HG02938 (cell line): ENCODE measurements at regions not wholly inside any gene's neighbourhood (a gene's known extent, or its start where the extent isn't known, plus 50 kb on each side); places are given as distances from the start of the nearest gene placed in this dataset.

Source experiments
- ATAC-seq: cut with Tn5 transposase; IDR thresholded peaks from one replicate; pipeline ENCODE4 v1.9.1; 2021; ENCODE audit warnings: mild to moderate bottlenecking, moderate library complexity; ENCODE audit not compliant: unreplicated experiment

GRCh38 chr2:57894381-57894780 lies 152.2 kb upstream of the VRK2 start:
- ATAC-seq: no peak

GRCh38 chr2:57897920-57898319 lies 148.7 kb upstream of the VRK2 start:
- no peak for ATAC-seq

- ATAC-seq: no peak
Observed at GRCh38 chr2:57899898-57900297, 146.7 kb upstream of the VRK2 start.

- ATAC-seq: no peak
Observed at GRCh38 chr2:57902578-57902977, 144.0 kb upstream of the VRK2 start.

- peak; percentile 59 for ATAC-seq
Observed at GRCh38 chr2:57906152-57906732, 140.4 kb upstream of the VRK2 start.

GRCh38 chr2:57907411-57907810 lies 139.2 kb upstream of the VRK2 start:
- ATAC-seq: no peak

- ATAC-seq: peak; percentile 80
Observed at GRCh38 chr2:57908736-57909161, 137.9 kb upstream of the VRK2 start.

GRCh38 chr2:57918126-57918525 lies 128.5 kb upstream of the VRK2 start:
- no peak for ATAC-seq

- no peak for ATAC-seq
Observed at GRCh38 chr2:57920342-57920939, 126.2 kb upstream of the VRK2 start.

- no peak for ATAC-seq
Observed at GRCh38 chr2:57934659-57935058, 111.9 kb upstream of the VRK2 start.

- no peak for ATAC-seq
Observed at GRCh38 chr2:57936216-57936615, 110.4 kb upstream of the VRK2 start.

- ATAC-seq: no peak
Observed at GRCh38 chr2:57937456-57937855, 109.2 kb upstream of the VRK2 start.

- ATAC-seq: no peak
Observed at GRCh38 chr2:57941816-57942215, 104.8 kb upstream of the VRK2 start.

- no peak for ATAC-seq
Observed at GRCh38 chr2:57943315-57943714, 103.3 kb upstream of the VRK2 start.

- no peak for ATAC-seq
Observed at GRCh38 chr2:57947398-57947797, 99.2 kb upstream of the VRK2 start.

GRCh38 chr2:57954020-57954419 lies 92.6 kb upstream of the VRK2 start:
- ATAC-seq: no peak

GRCh38 chr2:57957238-57957637 lies 89.4 kb upstream of the VRK2 start:
- no peak for ATAC-seq

GRCh38 chr2:57959390-57959789 lies 87.2 kb upstream of the VRK2 start:
- no peak for ATAC-seq

- no peak for ATAC-seq
Observed at GRCh38 chr2:57962861-57963260, 83.7 kb upstream of the VRK2 start.

GRCh38 chr2:57965219-57965618 lies 81.4 kb upstream of the VRK2 start:
- ATAC-seq: no peak

GRCh38 chr2:57965961-57966360 lies 80.6 kb upstream of the VRK2 start:
- ATAC-seq: no peak

- no peak for ATAC-seq
Observed at GRCh38 chr2:57973621-57974186, 72.9 kb upstream of the VRK2 start.

GRCh38 chr2:57979158-57979557 lies 67.4 kb upstream of the VRK2 start:
- ATAC-seq: no peak
